Hippocampal formation (tissue), 2 donors: ENCODE measurements at regions not wholly inside any gene's neighbourhood (a gene's known extent, or its start where the extent isn't known, plus 50 kb on each side); places are given as distances from the start of the nearest gene placed in this dataset.
"Not testable (repeated sequence)": the region's sequence is repeated elsewhere in the genome, so short reads cannot be mapped to it uniquely, and the experiment has no call there.

Experiments used
- DNase-seq, 2 donors: peaks; one replicate each; lab custom pipeline; 2025; lab: John Stamatoyannopoulos, UW

DNA sequence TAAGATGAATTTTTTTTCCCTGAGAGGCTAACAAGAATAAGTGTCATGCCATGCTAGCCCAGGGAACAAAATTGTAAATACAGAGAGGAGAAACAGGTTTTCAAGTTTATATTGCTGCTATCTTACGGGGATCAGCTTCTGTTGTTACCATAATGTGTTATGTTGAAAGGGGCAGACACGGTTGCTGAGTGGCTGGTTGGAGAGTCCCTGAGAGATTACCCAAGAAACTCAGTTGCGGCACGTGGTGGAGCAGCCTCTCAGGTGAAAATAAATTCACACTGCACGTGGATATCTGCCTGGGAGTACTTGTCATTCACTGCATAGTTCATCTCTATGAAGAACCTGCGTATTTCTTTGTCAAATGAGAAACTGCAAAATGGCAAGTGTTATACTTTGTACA is 293.6 kb downstream of the TDRD3 start:
- DNase-seq: no peak

DNA sequence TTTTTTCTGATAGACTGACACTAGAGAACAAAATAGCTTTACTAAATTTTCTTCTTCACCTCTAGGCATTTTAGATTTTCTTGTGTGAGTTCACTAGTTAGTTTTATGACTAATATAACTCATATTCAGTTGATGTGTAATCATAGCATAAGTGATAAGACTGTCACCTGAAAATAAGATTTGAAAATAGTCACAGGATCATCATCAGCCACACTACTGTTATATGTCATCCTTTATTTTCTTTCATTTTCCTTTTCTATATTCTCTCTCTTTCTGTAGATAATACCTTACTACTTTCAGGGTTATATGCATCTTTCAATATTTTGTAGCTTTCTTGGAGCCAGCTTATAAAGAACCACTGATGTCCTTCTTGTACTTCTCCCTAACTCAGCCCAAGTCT is 292.6 kb downstream of the TDRD3 start:
- no peak for DNase-seq

- DNase-seq: no peak
Measured at GRCh38 chr13:60689076-60689475, 292.1 kb downstream of the TDRD3 start.

DNA sequence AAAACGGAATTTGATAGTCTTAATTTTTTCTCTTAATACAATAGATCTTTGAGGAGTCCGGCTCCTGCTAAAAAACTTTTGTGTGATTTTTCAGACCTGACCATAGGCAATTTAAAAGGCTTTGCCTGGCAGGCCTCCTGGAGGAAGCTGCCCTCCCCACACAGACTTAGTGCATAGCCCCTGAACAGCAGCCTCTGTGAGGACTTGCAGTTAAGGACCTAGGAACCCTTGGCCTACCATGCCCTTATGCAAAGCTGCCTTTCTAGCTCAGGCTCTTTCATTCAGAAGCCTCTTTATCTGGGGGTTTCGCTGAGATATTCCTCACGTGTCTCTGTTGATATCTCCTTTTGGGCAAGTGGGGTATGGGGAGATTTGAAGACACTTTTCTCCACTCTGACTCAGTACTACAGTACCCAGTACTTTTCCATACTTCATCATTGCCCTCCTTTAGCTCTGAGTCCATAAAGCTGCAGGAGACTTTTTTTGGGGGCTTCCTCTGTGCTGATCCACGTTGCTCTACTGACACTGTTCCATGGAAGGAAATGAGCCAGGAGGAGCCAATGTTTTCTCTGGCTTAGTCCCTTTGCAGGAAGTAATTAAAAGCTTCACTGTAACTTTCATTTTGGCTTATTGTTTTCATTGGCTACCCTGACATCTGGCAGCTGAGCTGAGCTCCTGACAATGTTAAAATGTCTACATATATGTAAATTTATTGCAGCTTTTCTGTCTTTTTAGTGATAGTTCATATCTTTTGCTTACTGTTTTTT is 283.1 kb downstream of the TDRD3 start:
- no peak for DNase-seq

DNA sequence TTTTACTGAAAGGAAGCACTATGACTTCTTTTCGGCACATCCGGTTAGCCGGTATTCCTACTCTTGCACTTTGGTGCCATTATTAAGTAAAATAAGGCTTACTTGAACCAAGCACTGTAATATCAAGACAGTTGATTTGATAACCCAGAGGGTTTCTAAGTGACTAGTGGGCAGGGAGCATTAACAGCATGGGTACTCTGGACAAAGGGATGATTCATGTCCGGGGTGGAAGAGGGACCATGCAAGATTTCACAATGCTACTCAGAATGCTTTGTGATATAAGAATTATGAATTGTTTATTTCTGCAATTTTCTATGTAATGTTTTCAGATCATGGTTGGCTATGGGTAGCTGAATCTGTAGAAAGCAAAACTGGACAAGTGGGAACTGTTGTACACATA is 282.1 kb downstream of the TDRD3 start:
- DNase-seq: no peak

DNA sequence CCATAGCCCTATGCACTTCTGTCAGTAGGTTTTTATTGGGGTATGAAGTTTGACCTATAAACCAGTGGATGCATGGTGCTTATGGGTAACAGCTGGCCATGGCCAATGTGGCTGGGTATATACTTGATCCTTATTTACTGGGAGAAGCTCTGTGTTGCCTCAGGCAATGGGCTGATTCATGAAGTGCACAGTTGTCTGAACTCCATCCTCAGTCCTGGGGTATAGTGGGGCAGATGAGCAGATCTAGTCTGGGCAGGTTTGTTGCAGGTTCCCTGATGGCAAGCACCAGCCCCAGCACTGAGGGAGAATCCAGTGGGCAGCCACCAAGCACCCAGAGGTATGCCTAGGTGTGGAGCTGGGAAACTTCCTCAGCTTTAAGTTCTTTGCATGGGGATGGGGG is 274.4 kb downstream of the TDRD3 start:
- DNase-seq: no peak

DNA sequence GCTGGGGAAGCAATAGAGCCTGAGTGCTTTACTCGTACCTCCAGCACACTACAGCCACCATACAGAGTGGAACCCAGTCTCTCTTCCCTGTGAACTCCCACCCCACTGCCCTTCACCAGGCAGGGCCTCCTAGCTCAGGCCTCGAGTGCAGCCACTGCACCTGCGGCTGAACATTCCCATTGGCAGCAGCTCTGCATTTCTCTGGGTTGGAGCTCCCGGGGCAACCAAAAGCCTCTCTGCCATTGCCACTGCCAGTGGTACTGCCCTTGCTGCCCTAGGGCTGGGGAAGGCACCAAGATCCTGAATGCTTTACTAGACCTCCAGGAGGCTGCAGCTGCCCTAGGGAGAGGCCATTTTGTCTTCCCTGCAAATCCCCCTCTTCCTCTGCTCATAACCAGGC is 266.8 kb downstream of the TDRD3 start:
- DNase-seq: no peak

GRCh38 chr13:60662595-60662994 is 265.6 kb downstream of the TDRD3 start:
- no peak for DNase-seq

- no peak for DNase-seq
Measured at GRCh38 chr13:60661521-60661920, 264.5 kb downstream of the TDRD3 start.

- not testable (repeated sequence) for DNase-seq
Measured at GRCh38 chr13:60657586-60657985, 260.6 kb downstream of the TDRD3 start.

DNA sequence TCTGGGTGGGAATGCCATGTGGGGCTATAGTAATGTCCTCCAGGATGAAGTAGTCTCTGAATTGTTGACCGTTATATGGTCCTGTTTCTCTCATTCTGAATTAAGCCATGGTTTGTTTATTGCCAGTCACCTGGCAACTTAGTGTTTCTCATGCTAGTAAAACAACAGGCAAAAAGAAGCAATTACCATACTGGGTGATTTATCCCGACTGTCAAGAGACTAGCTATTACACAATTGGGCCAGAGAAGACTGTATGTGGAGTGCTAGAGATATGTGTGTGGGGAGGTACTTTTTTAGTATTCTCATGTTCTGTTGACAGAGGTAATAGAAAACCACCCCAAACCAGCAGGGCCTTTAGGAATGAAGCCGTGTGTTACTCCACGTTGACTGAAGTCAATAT is 258.2 kb downstream of the TDRD3 start:
- DNase-seq: no peak

DNA sequence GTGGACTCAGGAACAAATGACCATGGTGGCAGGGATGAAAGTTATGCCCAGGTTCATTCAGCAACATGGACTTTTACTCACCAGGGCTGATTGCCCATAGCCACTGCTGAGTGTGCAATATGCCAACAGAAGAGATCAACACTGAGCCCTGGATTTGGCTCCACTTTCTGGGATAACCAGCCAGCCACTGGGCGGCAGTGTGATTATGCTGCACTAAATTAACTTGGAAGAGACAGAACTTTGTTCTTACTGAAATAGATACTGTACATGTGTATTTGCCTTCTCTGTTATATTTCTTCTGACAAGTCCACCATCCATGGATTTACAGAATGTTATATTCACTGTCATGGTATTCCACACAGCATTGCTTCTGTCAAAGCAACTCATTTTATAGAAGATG is 257.4 kb downstream of the TDRD3 start:
- peak; percentile 10 to 32 for DNase-seq

DNA sequence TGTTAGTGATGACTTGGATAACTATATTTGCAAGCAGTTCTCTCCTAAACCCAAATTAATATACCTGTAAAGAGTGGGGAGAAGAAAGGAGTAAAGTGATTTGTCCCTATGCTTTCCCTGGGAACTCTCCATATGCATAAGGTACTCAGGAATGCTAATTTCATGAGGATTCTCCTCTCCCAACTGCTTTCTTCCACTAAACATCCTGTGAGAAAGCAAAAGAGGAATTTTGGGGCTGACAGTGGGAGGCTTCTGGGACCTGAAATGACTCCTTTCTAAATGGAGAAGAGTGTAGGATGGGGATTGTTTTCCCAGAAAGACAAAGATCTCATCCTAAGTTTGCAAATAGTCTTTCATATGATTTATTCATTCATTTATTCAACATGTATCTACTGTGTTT is 250.5 kb downstream of the TDRD3 start:
- no peak for DNase-seq

DNA sequence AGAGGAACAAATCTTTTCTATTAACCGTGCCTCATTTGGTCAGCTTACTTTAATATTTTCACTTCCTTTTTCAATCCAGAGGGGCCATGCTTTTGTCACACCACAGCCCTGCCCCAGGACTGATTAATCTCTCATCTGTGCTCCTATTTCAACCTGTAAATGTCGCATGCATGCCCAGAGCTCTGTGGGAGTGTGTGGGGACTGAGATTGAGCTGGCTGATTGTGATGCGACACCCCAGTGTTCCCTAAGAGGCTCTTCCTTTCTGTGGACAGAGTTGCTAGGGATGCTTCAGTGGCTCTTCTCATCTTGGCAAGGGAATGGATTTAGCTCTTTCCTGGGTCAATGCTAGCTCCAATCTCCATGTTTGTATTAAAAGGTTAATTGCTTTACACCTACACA is 249.6 kb downstream of the TDRD3 start:
- no peak for DNase-seq

- no peak for DNase-seq
Measured at GRCh38 chr13:60645676-60646075, 248.7 kb downstream of the TDRD3 start.

GRCh38 chr13:60642552-60642951 is 245.5 kb downstream of the TDRD3 start:
- DNase-seq: no peak

- no peak for DNase-seq
Measured at GRCh38 chr13:60629158-60629557, 232.1 kb downstream of the TDRD3 start.

DNA sequence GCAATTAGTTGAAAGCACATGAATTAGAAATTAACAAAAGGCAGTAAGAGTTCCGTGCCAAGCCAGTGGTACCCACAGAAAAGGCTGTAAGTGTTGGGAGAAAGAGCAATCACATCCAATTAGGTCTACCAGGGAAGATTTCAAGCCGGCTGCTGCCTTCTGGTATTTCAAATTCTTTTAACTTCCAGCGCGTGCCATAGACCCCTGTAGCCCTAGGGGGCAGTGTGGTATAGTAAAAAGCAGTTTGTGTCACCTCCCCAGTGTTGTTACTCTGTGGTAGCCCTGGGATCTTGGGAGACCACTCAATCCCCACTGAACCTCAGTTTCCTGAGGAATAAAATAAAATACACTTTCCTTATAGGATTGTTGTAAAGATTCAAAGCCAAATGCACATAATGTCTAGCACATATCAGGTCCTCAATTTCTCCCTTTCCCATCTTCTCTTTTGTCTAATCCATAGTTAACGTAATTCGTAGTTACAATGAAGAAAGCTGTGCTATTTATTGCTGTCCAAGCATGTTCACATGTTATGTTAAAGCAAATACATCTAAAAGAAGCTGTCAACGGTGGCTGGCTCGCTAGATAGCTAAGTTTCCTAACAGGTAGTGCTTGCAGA is 230.2 kb downstream of the TDRD3 start:
- peak in 1 of 2 donors; percentile 8 for DNase-seq
